ENCODE measurements at regions not wholly inside any gene's neighbourhood (a gene's known extent, or its start where the extent isn't known, plus 50 kb on each side); places are given as distances from the start of the nearest gene placed in this dataset.

- Histone ChIP-seq H3K27ac (no peak overlapping the region), H3K4me2 (no peak overlapping the region), H3K4me1 (no peaks in the 10 kb centered on the region), H3K4me3 (no peak overlapping the region), H3K9me3 (no peaks in the 10 kb centered on the region)
- DNase-seq (ENCODE audit: low read depth in 1 of 2, low spot score in 1 of 2) (no peak), ATAC-seq (no peak), FAIRE-seq (no peak)
- TF ChIP-seq ESRRA (IDR thresholded peaks at IDR 0.05; ENCODE audit: borderline replicate concordance, low read length) = no peak
- no peak for TF ChIP-seq KDM1A (IDR thresholded peaks at IDR 0.05; ENCODE audit: low read depth)
- TF ChIP-seq, protein P1, sequence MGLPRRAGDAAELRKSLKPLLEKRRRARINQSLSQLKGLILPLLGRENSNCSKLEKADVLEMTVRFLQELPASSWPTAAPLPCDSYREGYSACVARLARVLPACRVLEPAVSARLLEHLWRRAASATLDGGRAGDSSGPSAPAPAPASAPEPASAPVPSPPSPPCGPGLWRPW (IDR thresholded peaks at IDR 0.05) = no peak
- TF ChIP-seq HDAC2 (IDR thresholded peaks at IDR 0.05) = no peak
- no peak for TF ChIP-seq POLR2A (IDR thresholded peaks at IDR 0.05; ENCODE audit: low read length)
- no peak for TF ChIP-seq RARB (CRISPR knock-in tag; IDR thresholded peaks at IDR 0.05)
- TF ChIP-seq, protein P2, sequence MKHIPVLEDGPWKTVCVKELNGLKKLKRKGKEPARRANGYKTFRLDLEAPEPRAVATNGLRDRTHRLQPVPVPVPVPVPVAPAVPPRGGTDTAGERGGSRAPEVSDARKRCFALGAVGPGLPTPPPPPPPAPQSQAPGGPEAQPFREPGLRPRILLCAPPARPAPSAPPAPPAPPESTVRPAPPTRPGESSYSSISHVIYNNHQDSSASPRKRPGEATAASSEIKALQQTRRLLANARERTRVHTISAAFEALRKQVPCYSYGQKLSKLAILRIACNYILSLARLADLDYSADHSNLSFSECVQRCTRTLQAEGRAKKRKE (CRISPR knock-in tag; IDR thresholded peaks at IDR 0.05; ENCODE audit: low read depth) = no peak
- TF ChIP-seq BHLHE40 (IDR thresholded peaks at IDR 0.05; ENCODE audit: low read depth, low read length) = no peak
- no peak for TF ChIP-seq HEYL (CRISPR knock-in tag; IDR thresholded peaks at IDR 0.05)
- TF ChIP-seq CHD2 (IDR thresholded peaks at IDR 0.05; ENCODE audit: low read length, partially characterized antibody) = no peak
- no peak for TF ChIP-seq ZSCAN20 (CRISPR knock-in tag; IDR thresholded peaks at IDR 0.05)
- no peak for TF ChIP-seq NFE2L2 (conservative IDR thresholded peaks at IDR 0.05; ENCODE audit: low read length)
- TF ChIP-seq ZNF302 (CRISPR knock-in tag; IDR thresholded peaks at IDR 0.05) = no peak
- TF ChIP-seq CBX2 (IDR thresholded peaks at IDR 0.05; ENCODE audit: borderline replicate concordance, low read depth) = no peak
- no peak for TF ChIP-seq RCOR1 (IDR thresholded peaks at IDR 0.05; ENCODE audit: low read depth, low read length)
- TF ChIP-seq PBX3 (IDR thresholded peaks at IDR 0.05) = no peak
- no peak for TF ChIP-seq TP53 (CRISPR knock-in tag; IDR thresholded peaks at IDR 0.05)
- TF ChIP-seq HOXB13 (CRISPR knock-in tag; IDR thresholded peaks at IDR 0.05; ENCODE audit: low read depth) = no peak
- no peak for TF ChIP-seq ZFP36 (IDR thresholded peaks at IDR 0.05; ENCODE audit: borderline replicate concordance, partially characterized antibody)
- TF ChIP-seq GATA3 (IDR thresholded peaks at IDR 0.05; ENCODE audit: borderline replicate concordance) = no peak
- ChIA-PET POLR2A (no interaction called here), CTCF (no interaction called here)
These were observed 1050.7 kb upstream of the NRXN1 start for GRCh38 chr2:52082646-52083045.

DNA sequence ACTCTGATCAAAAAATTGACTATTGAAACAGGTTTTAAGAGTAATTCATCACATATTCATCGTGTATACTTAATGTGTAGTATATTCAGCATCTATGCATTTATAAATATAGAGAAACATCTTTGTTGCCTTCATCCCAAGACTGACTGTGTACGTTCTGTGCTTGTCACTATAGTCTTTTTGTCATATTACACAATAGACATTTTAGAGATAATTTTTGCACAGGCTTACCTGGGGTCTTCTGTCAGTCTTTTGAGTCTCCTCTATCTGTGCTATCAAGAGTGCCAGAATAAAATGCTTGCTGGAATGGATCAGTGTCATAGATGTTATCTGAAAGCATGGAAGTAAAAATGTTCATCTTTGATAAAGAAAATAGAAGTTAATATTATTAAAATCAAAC, 1047.7 kb upstream of the NRXN1 start:
- Histone ChIP-seq H3K4me1 (no peaks in the 10 kb centered on the region), H3K4me3 (no peak overlapping the region), H3K27ac (no peak overlapping the region), H3K4me2 (no peak overlapping the region), H3K9me3 (no peaks in the 10 kb centered on the region; the same call in 2 of the 3 replicates)
- FAIRE-seq = no peak
- ChIA-PET POLR2A (no interaction called here), CTCF (no interaction called here)
- DNase-seq (ENCODE audit: low read depth in 1 of 2, low spot score in 1 of 2) = no peak
- no peak for ATAC-seq
- TF ChIP-seq KDM5A (IDR thresholded peaks at IDR 0.05) (no peak), RNF2 (IDR thresholded peaks at IDR 0.05; ENCODE audit: borderline replicate concordance, low read depth) (no peak), PBX3 (IDR thresholded peaks at IDR 0.05) (no peak), HOXB13 (CRISPR knock-in tag; IDR thresholded peaks at IDR 0.05; ENCODE audit: low read depth) (no peak), NR3C1 (IDR thresholded peaks at IDR 0.05) (no peak), USF2 (IDR thresholded peaks at IDR 0.05) (no peak), NFE2L2 (conservative IDR thresholded peaks at IDR 0.05; ENCODE audit: low read length) (no peak), ZFP36 (IDR thresholded peaks at IDR 0.05; ENCODE audit: borderline replicate concordance, partially characterized antibody) (no peak), EHF (CRISPR knock-in tag; IDR thresholded peaks at IDR 0.05) (no peak)
- WGBS (ENCODE audit: missing lambda C conversion rate) = 10% methylated on average over 2 of the region's 2 CpGs

Measured in A549 (cell line).